Stimulated activated CD8-positive, alpha-beta memory T cell treated with anti-CD3 and anti-CD28 coated beads, Interleukin-2, amount 100 ng/mL, for 1 hour (primary cell): ENCODE measurements at regions not wholly inside any gene's neighbourhood (a gene's known extent, or its start where the extent isn't known, plus 50 kb on each side); places are given as distances from the start of the nearest gene placed in this dataset.

Source experiments
- DNase-seq, 2 donors: peaks; one replicate each; pipeline ENCODE4 v3.0.0-alpha.2; 2020; ENCODE audit warnings: low read depth in 2 of 2

- no peak for DNase-seq
Measured at GRCh38 chr22:22802339-22802970, 85.2 kb upstream of the IGLL5 start.

- no peak for DNase-seq
Measured at GRCh38 chr22:22803285-22803853, 84.2 kb upstream of the IGLL5 start.

GRCh38 chr22:22810018-22810427, 77.6 kb upstream of the IGLL5 start:
- peak; percentile 39 to 56 for DNase-seq

- no peak for DNase-seq
Measured at GRCh38 chr22:22810471-22810870, 77.1 kb upstream of the IGLL5 start.

GRCh38 chr22:22811016-22812009, 76.3 kb upstream of the IGLL5 start:
- no peak for DNase-seq

- no peak for DNase-seq
Measured at GRCh38 chr22:22812031-22812905, 75.3 kb upstream of the IGLL5 start.

GRCh38 chr22:22813126-22814075, 74.2 kb upstream of the IGLL5 start:
- no peak for DNase-seq

GRCh38 chr22:22814666-22815396, 72.8 kb upstream of the IGLL5 start:
- DNase-seq = no peak

- DNase-seq = no peak
Measured at GRCh38 chr22:22815397-22816170, 72.0 kb upstream of the IGLL5 start.

GRCh38 chr22:22816171-22816514, 71.5 kb upstream of the IGLL5 start:
- DNase-seq = no peak

GRCh38 chr22:22816766-22817410, 70.7 kb upstream of the IGLL5 start:
- DNase-seq = no peak

GRCh38 chr22:22817468-22818201, 70.0 kb upstream of the IGLL5 start:
- DNase-seq = no peak

- no peak for DNase-seq
Measured at GRCh38 chr22:22818202-22818538, 69.4 kb upstream of the IGLL5 start.

- DNase-seq = no peak
Measured at GRCh38 chr22:22818861-22819855, 68.5 kb upstream of the IGLL5 start.

GRCh38 chr22:22820076-22820475, 67.5 kb upstream of the IGLL5 start:
- no peak for DNase-seq

- DNase-seq = no peak
Measured at GRCh38 chr22:22820626-22821025, 67.0 kb upstream of the IGLL5 start.

GRCh38 chr22:22821340-22821739, 66.3 kb upstream of the IGLL5 start:
- DNase-seq = no peak
